ENCODE measurements at regions not wholly inside any gene's neighbourhood (a gene's known extent, or its start where the extent isn't known, plus 50 kb on each side); places are given as distances from the start of the nearest gene placed in this dataset.

DNA sequence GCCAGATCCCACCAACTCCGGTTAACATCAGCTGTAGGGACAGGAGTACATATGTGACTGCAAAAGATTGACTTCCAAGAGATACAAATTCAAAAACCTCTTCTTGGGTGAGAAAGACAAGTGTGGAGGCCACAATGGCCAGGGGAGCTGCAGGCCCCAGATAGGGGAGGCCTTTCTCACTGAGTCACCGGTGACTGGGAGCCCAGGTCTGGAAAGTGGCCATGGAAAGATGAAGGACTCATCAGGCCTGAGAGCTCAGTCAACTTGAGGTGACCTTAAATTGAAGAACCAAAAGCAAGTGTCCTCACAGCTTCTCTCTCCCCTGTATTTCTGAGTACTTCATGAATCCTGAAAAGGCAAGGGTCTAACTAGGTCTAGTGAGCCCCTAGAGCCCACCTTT is 90.4 kb upstream of the CLPB start:
- H3K36me3 Mint-ChIP-seq: no peaks in the 10 kb centered on the region
- ATAC-seq: no peak
- no peak overlapping the region for H3K4me3 Mint-ChIP-seq
- CTCF ChIA-PET: interaction anchor here (0.6 to 1.9 kb wide), 6 partner anchors 20 to 84 kb away, joined by 3 to 14 read pairs (median 4); no protein-coding TSS in a partner anchor
- H3K9me3 Mint-ChIP-seq: no peaks in the 10 kb centered on the region
- TF ChIP-seq GRHL2 (CRISPR knock-in tag; IDR thresholded peaks at IDR 0.05; ENCODE audit: insufficient replicate concordance, severe bottlenecking): no peak
- no peaks in the 10 kb centered on the region for H3K27me3 Mint-ChIP-seq (ENCODE audit: low read depth)
- POLR2A ChIA-PET: no interaction called here
- no peaks in the 10 kb centered on the region; the same call in 1 of the 2 replicates for H3K4me1 Mint-ChIP-seq
- no peak overlapping the region for H3K27ac Mint-ChIP-seq
- no peak for DNase-seq (ENCODE audit: low spot score)

DNA sequence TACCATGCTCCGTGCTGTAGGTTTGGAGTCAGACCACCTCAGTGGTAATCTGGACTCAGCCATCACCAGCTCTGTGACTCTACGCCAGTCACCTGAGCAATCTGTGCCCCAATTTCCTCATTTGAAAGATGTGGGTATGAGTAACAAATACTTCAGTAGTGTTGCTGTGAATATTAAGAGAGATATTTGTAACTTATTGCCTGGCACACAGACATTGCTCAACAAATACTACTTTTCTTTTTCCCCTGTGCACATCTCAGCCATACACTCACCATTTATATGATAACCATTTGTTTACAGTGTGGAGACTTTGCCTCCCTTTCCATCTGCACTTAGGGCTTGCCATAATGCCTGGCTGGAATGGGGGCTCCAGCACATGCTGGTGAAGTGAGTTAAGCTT is 89.7 kb upstream of the CLPB start:
- ATAC-seq (no peak), DNase-seq (ENCODE audit: low spot score) (no peak)
- H3K27me3 Mint-ChIP-seq (ENCODE audit: low read depth): no peaks in the 10 kb centered on the region
- H3K4me3 Mint-ChIP-seq: no peak overlapping the region
- no peak overlapping the region for H3K27ac Mint-ChIP-seq
- H3K36me3 Mint-ChIP-seq: no peaks in the 10 kb centered on the region
- H3K9me3 Mint-ChIP-seq: no peaks in the 10 kb centered on the region
- POLR2A ChIA-PET: no interaction called here
- CTCF ChIA-PET: interaction anchor here (0.7 to 1.9 kb wide), 3 partner anchors 49 to 69 kb away, joined by 3 to 14 read pairs (median 5); no protein-coding TSS in a partner anchor
- TF ChIP-seq CBFB (CRISPR knock-in tag; IDR thresholded peaks at IDR 0.05; ENCODE audit: low read depth) (no peak), EMX1 (CRISPR knock-in tag; IDR thresholded peaks at IDR 0.05) (no peak), SMAD3 (CRISPR knock-in tag; IDR thresholded peaks at IDR 0.05; ENCODE audit: borderline replicate concordance) (no peak), ZNF416 (CRISPR knock-in tag; IDR thresholded peaks at IDR 0.05) (no peak), NFATC4 (CRISPR knock-in tag; IDR thresholded peaks at IDR 0.05) (no peak), TEAD4 (CRISPR knock-in tag; IDR thresholded peaks at IDR 0.05) (no peak)
- TF ChIP-seq, protein P1, sequence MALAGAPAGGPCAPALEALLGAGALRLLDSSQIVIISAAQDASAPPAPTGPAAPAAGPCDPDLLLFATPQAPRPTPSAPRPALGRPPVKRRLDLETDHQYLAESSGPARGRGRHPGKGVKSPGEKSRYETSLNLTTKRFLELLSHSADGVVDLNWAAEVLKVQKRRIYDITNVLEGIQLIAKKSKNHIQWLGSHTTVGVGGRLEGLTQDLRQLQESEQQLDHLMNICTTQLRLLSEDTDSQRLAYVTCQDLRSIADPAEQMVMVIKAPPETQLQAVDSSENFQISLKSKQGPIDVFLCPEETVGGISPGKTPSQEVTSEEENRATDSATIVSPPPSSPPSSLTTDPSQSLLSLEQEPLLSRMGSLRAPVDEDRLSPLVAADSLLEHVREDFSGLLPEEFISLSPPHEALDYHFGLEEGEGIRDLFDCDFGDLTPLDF (CRISPR knock-in tag; IDR thresholded peaks at IDR 0.05): no peak
- TF ChIP-seq, protein P2, sequence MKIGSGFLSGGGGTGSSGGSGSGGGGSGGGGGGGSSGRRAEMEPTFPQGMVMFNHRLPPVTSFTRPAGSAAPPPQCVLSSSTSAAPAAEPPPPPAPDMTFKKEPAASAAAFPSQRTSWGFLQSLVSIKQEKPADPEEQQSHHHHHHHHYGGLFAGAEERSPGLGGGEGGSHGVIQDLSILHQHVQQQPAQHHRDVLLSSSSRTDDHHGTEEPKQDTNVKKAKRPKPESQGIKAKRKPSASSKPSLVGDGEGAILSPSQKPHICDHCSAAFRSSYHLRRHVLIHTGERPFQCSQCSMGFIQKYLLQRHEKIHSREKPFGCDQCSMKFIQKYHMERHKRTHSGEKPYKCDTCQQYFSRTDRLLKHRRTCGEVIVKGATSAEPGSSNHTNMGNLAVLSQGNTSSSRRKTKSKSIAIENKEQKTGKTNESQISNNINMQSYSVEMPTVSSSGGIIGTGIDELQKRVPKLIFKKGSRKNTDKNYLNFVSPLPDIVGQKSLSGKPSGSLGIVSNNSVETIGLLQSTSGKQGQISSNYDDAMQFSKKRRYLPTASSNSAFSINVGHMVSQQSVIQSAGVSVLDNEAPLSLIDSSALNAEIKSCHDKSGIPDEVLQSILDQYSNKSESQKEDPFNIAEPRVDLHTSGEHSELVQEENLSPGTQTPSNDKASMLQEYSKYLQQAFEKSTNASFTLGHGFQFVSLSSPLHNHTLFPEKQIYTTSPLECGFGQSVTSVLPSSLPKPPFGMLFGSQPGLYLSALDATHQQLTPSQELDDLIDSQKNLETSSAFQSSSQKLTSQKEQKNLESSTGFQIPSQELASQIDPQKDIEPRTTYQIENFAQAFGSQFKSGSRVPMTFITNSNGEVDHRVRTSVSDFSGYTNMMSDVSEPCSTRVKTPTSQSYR (CRISPR knock-in tag; IDR thresholded peaks at IDR 0.05): no peak
- TF ChIP-seq, protein P3, sequence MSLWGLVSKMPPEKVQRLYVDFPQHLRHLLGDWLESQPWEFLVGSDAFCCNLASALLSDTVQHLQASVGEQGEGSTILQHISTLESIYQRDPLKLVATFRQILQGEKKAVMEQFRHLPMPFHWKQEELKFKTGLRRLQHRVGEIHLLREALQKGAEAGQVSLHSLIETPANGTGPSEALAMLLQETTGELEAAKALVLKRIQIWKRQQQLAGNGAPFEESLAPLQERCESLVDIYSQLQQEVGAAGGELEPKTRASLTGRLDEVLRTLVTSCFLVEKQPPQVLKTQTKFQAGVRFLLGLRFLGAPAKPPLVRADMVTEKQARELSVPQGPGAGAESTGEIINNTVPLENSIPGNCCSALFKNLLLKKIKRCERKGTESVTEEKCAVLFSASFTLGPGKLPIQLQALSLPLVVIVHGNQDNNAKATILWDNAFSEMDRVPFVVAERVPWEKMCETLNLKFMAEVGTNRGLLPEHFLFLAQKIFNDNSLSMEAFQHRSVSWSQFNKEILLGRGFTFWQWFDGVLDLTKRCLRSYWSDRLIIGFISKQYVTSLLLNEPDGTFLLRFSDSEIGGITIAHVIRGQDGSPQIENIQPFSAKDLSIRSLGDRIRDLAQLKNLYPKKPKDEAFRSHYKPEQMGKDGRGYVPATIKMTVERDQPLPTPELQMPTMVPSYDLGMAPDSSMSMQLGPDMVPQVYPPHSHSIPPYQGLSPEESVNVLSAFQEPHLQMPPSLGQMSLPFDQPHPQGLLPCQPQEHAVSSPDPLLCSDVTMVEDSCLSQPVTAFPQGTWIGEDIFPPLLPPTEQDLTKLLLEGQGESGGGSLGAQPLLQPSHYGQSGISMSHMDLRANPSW (CRISPR knock-in tag; conservative IDR thresholded peaks at IDR 0.05; ENCODE audit: low read depth): no peak
- TF ChIP-seq, protein P4, sequence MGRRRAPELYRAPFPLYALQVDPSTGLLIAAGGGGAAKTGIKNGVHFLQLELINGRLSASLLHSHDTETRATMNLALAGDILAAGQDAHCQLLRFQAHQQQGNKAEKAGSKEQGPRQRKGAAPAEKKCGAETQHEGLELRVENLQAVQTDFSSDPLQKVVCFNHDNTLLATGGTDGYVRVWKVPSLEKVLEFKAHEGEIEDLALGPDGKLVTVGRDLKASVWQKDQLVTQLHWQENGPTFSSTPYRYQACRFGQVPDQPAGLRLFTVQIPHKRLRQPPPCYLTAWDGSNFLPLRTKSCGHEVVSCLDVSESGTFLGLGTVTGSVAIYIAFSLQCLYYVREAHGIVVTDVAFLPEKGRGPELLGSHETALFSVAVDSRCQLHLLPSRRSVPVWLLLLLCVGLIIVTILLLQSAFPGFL (CRISPR knock-in tag; IDR thresholded peaks at IDR 0.05; ENCODE audit: borderline replicate concordance): no peak
- no peaks in the 10 kb centered on the region; the same call in 1 of the 2 replicates for H3K4me1 Mint-ChIP-seq

DNA sequence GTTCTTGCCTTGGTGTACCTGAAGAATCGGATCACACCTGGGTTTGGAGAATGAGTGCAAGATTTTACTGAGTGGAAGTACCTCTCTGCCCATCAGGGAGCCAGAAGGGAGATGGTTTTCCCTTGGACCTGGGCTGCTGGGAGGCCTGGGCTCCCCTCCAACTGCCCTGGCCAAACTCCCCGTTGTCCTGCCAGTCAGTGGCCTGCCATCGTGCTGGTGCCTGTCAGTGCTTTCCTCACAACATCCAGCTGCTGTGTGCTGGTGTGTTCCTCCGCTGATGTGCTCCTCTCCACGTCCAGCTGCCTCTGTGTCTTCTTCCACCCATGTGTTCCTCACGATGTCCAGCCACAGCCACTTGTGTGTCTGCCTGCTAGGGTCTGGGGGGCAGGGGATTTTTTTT is 87.9 kb upstream of the CLPB start:
- H3K27me3 Mint-ChIP-seq (ENCODE audit: low read depth): no peaks in the 10 kb centered on the region
- DNase-seq (ENCODE audit: low spot score): no peak
- H3K4me3 Mint-ChIP-seq: no peak overlapping the region
- no peak overlapping the region for H3K27ac Mint-ChIP-seq
- POLR2A ChIA-PET: no interaction called here
- H3K4me1 Mint-ChIP-seq: no peaks in the 10 kb centered on the region; the same call in 1 of the 2 replicates
- H3K36me3 Mint-ChIP-seq: no peaks in the 10 kb centered on the region
- H3K9me3 Mint-ChIP-seq: no peaks in the 10 kb centered on the region
- ATAC-seq: no peak
- TF ChIP-seq CBFB (CRISPR knock-in tag; IDR thresholded peaks at IDR 0.05; ENCODE audit: low read depth) (no peak), TCF7 (CRISPR knock-in tag; IDR thresholded peaks at IDR 0.05; ENCODE audit: low read depth) (no peak), ZNF416 (CRISPR knock-in tag; IDR thresholded peaks at IDR 0.05) (no peak), RORB (CRISPR knock-in tag; IDR thresholded peaks at IDR 0.05) (no peak), IRF2 (CRISPR knock-in tag; IDR thresholded peaks at IDR 0.05; ENCODE audit: borderline replicate concordance, low read depth) (no peak)
- TF ChIP-seq, protein P4 (CRISPR knock-in tag; IDR thresholded peaks at IDR 0.05; ENCODE audit: borderline replicate concordance): no peak
- TF ChIP-seq, protein P5, sequence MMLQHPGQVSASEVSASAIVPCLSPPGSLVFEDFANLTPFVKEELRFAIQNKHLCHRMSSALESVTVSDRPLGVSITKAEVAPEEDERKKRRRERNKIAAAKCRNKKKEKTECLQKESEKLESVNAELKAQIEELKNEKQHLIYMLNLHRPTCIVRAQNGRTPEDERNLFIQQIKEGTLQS (CRISPR knock-in tag; conservative IDR thresholded peaks at IDR 0.05): no peak
- CTCF ChIA-PET: interaction anchor here (2.9 to 3.0 kb wide), 2 partner anchors 13 to 51 kb away, joined by 6 to 11 read pairs; no protein-coding TSS in a partner anchor

All from WTC11 (cell line).